Choroid plexus epithelial cell (primary cell): ENCODE measurements at regions not wholly inside any gene's neighbourhood (a gene's known extent, or its start where the extent isn't known, plus 50 kb on each side); places are given as distances from the start of the nearest gene placed in this dataset.

Experiments used
- DNase-seq: peaks from one replicate; pipeline ENCODE4 v3.0.0-alpha.2; 2010; ENCODE audit warnings: low read depth
- H3K4me3 ChIP-seq: 2 replicates; pipeline ENCODE4 v1.5.1; 2011; ENCODE audit warnings: low read depth, mild to moderate bottlenecking, control low read depth, low read length, moderate library complexity
- CTCF ChIP-seq: conservative IDR thresholded peaks from 2 replicates; pipeline ENCODE4 v1.5.1; 2011; ENCODE audit warnings: low read depth, mild to moderate bottlenecking, control low read depth, inconsistent platforms, low read length, moderate library complexity

- H3K4me3 ChIP-seq = no peak overlapping the region
- DNase-seq = no peak
- TF ChIP-seq CTCF = no peak
Measured at GRCh38 chr6:114690625-114691024, 347.8 kb upstream of the HS3ST5 start.

- TF ChIP-seq CTCF = no peak
Measured at GRCh38 chr6:114659513-114659912, 316.7 kb upstream of the HS3ST5 start.

GRCh38 chr6:114651611-114652010 lies 308.8 kb upstream of the HS3ST5 start:
- H3K4me3 ChIP-seq = no peak overlapping the region
- TF ChIP-seq CTCF = no peak
- DNase-seq = no peak

More at GRCh38 chr6:114659513-114659912, 316.7 kb upstream of the HS3ST5 start:
- no peak for DNase-seq
- H3K4me3 ChIP-seq = no peak overlapping the region

GRCh38 chr6:114650891-114651290 lies 308.1 kb upstream of the HS3ST5 start:
- no peak overlapping the region for H3K4me3 ChIP-seq
- TF ChIP-seq CTCF = no peak
- DNase-seq = no peak

GRCh38 chr6:114649298-114649697 lies 306.5 kb upstream of the HS3ST5 start:
- no peak for DNase-seq
- no peak for TF ChIP-seq CTCF
- H3K4me3 ChIP-seq = no peak overlapping the region

- DNase-seq = no peak
- no peak overlapping the region for H3K4me3 ChIP-seq
- no peak for TF ChIP-seq CTCF
Measured at GRCh38 chr6:114648847-114649246, 306.0 kb upstream of the HS3ST5 start.

GRCh38 chr6:114638341-114638740 lies 295.5 kb upstream of the HS3ST5 start:
- DNase-seq = no peak
- no peak overlapping the region for H3K4me3 ChIP-seq
- no peak for TF ChIP-seq CTCF
